ENCODE measurements at regions not wholly inside any gene's neighbourhood (a gene's known extent, or its start where the extent isn't known, plus 50 kb on each side); places are given as distances from the start of the nearest gene placed in this dataset.

DNA sequence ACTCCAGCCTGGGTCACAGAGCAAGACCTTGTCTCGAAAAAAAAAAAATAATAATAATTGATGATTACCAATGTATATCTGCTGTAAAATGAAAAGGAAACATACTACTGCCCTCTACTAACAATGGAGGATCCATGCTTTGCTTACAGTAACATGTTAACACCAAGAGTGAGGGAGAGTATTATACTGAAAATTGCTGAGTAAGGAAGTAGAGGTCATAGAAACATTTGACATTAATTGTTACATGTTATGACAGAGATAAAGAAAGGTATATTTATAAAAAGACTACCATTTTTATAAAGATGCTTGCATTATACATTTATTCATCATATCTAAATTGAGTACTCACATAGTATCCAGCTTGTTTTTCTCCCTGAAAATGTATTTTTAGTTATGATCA is 1989.8 kb upstream of the TENM3 start:
- no peaks in the 10 kb centered on the region for H3K36me3 ChIP-seq
- no peak overlapping the region for H3K4me3 ChIP-seq
- intact Hi-C loops (cut with DNase I; ENCODE audit: low total_unique reads) (no loop called here), in situ Hi-C loops (cut with MboI; ENCODE audit: low sequenced_read_pairs in 4 of 4) (no loop called here)
- no peak for TF ChIP-seq POLR2A (IDR thresholded peaks at IDR 0.05)
- TF ChIP-seq, protein P1, sequence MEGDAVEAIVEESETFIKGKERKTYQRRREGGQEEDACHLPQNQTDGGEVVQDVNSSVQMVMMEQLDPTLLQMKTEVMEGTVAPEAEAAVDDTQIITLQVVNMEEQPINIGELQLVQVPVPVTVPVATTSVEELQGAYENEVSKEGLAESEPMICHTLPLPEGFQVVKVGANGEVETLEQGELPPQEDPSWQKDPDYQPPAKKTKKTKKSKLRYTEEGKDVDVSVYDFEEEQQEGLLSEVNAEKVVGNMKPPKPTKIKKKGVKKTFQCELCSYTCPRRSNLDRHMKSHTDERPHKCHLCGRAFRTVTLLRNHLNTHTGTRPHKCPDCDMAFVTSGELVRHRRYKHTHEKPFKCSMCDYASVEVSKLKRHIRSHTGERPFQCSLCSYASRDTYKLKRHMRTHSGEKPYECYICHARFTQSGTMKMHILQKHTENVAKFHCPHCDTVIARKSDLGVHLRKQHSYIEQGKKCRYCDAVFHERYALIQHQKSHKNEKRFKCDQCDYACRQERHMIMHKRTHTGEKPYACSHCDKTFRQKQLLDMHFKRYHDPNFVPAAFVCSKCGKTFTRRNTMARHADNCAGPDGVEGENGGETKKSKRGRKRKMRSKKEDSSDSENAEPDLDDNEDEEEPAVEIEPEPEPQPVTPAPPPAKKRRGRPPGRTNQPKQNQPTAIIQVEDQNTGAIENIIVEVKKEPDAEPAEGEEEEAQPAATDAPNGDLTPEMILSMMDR (IDR thresholded peaks at IDR 0.05 in 4 of 5, conservative IDR thresholded peaks at IDR 0.05 in 1 of 5), result no peak
- ATAC-seq (no peak), DNase-seq (no peak)
- no peaks in the 10 kb centered on the region for H3K9me3 ChIP-seq
- no peaks in the 10 kb centered on the region for H3K27me3 ChIP-seq
- no peak overlapping the region for H3K27ac ChIP-seq
- H3K4me1 ChIP-seq, result no peaks in the 10 kb centered on the region

DNA sequence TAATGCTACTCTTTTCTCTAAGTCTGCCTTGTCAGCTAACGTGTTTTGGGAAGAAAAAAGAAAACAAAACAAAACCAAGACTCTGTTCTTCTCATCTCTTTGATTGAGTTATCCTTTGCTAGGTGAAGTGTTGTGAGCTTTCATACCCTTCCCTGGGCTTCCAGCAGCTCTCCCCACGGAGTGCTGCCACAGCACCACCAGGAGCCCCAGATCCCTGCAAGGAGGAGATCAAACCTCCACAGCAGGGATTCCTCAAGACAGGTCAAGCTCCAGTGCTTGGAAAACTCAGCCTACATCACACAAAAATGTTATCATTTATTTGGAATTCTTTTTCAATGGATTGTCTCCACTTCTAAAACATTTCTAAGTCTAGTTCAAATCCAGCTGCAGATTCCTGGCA is 1981.9 kb upstream of the TENM3 start:
- DNase-seq (no peak), ATAC-seq (no peak)
- Histone ChIP-seq H3K27me3 (no peaks in the 10 kb centered on the region), H3K27ac (no peak overlapping the region), H3K9me3 (no peaks in the 10 kb centered on the region), H3K36me3 (no peaks in the 10 kb centered on the region), H3K4me1 (no peaks in the 10 kb centered on the region), H3K4me3 (no peak overlapping the region)
- in situ Hi-C loops (cut with MboI; ENCODE audit: low sequenced_read_pairs in 4 of 4) (no loop called here), intact Hi-C loops (cut with DNase I; ENCODE audit: low total_unique reads) (no loop called here)
- TF ChIP-seq, protein P1 (IDR thresholded peaks at IDR 0.05 in 4 of 5, conservative IDR thresholded peaks at IDR 0.05 in 1 of 5), result no peak
- TF ChIP-seq POLR2A (IDR thresholded peaks at IDR 0.05), result no peak

DNA sequence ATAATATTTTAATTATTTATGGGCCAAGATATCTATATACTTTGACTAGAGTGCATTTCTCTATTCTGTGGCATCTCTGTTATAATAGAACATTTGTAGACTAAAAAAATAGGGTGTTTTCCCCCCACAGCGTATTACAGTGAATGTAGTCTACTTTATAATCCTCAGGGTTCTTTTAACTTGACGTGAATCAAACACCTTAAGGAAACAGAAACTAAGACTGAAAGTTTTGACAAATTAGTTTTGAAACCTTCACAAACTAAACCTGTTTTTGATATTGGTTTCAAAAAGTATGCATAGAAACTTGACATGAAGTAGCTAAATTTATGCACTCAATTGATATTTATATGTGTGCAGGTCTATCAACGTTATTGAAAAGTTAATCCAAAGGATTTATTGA is 1963.1 kb upstream of the TENM3 start:
- Histone ChIP-seq H3K9me3 (no peaks in the 10 kb centered on the region), H3K4me1 (no peaks in the 10 kb centered on the region), H3K27me3 (no peaks in the 10 kb centered on the region), H3K27ac (no peak overlapping the region), H3K4me3 (no peak overlapping the region), H3K36me3 (no peaks in the 10 kb centered on the region)
- ATAC-seq, result no peak
- intact Hi-C loops (cut with DNase I; ENCODE audit: low total_unique reads) (no loop called here), in situ Hi-C loops (cut with MboI; ENCODE audit: low sequenced_read_pairs in 4 of 4) (no loop called here)
- no peak for TF ChIP-seq POLR2A (IDR thresholded peaks at IDR 0.05)
- TF ChIP-seq, protein P1 (IDR thresholded peaks at IDR 0.05 in 4 of 5, conservative IDR thresholded peaks at IDR 0.05 in 1 of 5), result no peak
- no peak for DNase-seq

DNA sequence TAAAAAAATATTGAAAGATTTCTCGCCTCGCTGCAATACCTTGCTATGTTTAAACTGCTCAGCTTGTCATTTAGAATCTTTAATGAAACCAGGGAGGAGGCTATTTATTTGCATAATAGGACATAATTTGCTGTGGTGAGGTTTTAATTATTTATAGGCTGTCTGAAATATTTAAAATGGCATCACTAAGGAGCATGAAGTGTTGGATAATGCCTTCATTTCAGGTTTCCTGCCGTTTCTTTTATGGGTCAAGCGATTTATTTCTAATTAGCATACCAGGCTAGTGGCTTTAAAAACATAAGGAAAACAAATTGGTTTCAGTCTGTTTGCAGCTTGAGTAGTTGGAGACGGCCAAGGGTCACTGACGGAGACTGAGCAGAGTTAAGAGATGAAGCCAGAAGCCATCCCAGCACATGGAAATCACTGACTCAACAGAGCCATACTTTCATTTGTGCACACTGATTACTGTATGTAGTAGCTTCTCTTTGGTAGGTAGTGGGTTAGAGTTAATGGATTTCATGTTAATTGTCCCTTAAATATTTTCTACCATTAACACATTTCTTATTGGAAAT is 1962.4 kb upstream of the TENM3 start:
- in situ Hi-C loops (cut with MboI; ENCODE audit: low sequenced_read_pairs in 4 of 4) (no loop called here), intact Hi-C loops (cut with DNase I; ENCODE audit: low total_unique reads) (no loop called here)
- Histone ChIP-seq H3K27ac (no peak overlapping the region), H3K9me3 (no peaks in the 10 kb centered on the region), H3K27me3 (no peaks in the 10 kb centered on the region), H3K4me1 (no peaks in the 10 kb centered on the region), H3K36me3 (no peaks in the 10 kb centered on the region), H3K4me3 (no peak overlapping the region)
- DNase-seq, result no peak
- ATAC-seq, result no peak
- TF ChIP-seq POLR2A (IDR thresholded peaks at IDR 0.05), result no peak

DNA sequence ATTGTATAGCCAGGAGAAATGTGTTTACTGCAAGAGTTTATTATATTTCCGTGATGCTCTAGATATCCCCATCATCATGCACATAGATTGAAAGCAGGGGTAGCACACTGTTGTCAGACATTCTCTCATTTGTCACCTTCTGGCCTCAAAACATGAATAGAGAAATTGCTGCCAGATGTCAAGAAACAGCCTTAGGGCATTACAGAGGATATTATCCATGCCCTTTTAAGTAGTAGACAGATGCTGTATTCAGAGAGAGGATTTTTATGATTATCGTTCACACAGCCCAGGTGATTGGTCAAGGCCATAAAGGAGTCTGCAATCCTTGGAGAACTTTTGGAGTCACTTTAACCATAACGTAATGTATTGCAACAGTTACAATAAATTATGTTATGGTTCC is 1961.5 kb upstream of the TENM3 start:
- H3K4me1 ChIP-seq, result no peaks in the 10 kb centered on the region
- no peaks in the 10 kb centered on the region for H3K9me3 ChIP-seq
- H3K27me3 ChIP-seq, result no peaks in the 10 kb centered on the region
- H3K4me3 ChIP-seq, result no peak overlapping the region
- no peaks in the 10 kb centered on the region for H3K36me3 ChIP-seq
- ATAC-seq, result no peak
- no peak for DNase-seq
- in situ Hi-C loops (cut with MboI; ENCODE audit: low sequenced_read_pairs in 4 of 4), result no loop called here
- H3K27ac ChIP-seq, result no peak overlapping the region
- intact Hi-C loops (cut with DNase I; ENCODE audit: low total_unique reads), result no loop called here
- TF ChIP-seq, protein P1 (IDR thresholded peaks at IDR 0.05 in 4 of 5, conservative IDR thresholded peaks at IDR 0.05 in 1 of 5), result no peak
- no peak for TF ChIP-seq POLR2A (IDR thresholded peaks at IDR 0.05)

All from gastrocnemius medialis (tissue), 4 donors.